ENCODE measurements at regions not wholly inside any gene's neighbourhood (a gene's known extent, or its start where the extent isn't known, plus 50 kb on each side); places are given as distances from the start of the nearest gene placed in this dataset.

DNA sequence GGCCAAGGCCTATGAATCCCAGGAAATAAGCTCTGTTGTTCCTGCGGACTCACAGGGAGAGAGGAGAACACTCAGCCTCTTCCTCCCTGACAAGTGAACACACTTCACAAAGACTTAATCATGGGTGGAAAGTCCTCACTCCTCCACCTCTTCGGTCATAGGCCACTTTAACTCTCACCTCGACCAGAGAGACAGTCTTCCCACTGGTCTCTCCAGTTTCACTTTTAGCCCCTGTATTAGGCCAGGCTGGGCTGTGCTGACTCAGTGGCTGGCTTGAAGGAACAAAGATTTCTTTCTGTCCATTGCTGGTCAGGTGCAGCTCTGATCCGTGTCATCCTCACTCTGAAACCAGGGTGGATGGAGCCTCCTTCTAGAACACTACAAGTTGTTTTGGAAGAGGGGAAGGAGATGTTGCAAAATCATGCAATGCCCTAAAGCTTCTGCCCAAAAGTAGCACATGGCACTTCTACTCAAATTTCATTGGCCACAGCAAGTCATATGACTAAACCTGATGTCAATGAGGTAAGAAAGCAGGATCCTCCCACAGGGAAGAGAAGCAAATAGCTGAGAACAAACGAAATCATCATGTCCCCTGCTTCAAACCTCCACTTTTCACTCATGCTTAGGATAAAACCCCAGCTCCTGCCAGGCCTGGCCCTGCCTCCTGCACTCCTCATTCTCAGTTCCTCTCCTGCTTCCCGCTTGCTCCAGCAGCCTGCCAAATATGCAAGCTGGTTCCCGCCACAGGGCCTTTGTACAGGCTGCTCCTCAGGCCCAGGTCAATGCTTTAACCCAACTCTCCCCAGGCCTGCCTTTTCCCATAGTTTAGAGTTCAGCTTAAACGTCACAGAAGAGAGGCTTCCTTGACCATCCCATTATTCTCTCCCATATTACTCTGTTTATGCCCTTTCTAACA, 150.5 kb upstream of the RUNX3 start:
- Mint-ChIP-seq H3K27ac (no peak overlapping the region), H3K4me1 (ENCODE audit: low read depth) (no peaks in the 10 kb centered on the region), H3K27me3 (ENCODE audit: low read depth) (peaks cover 7% of the 10 kb centered on the region), H3K9me3 (peaks cover 8 to 9% of the 10 kb centered on the region in 2 donors), H3K36me3 (ENCODE audit: insufficient read depth in 2 of 2) (peaks cover 8 to 9% of the 10 kb centered on the region in 2 donors), H3K4me3 (no peak overlapping the region)
- ATAC-seq (replicated peaks in 1 of 2), result no peak
- DNase-seq, result no peak

DNA sequence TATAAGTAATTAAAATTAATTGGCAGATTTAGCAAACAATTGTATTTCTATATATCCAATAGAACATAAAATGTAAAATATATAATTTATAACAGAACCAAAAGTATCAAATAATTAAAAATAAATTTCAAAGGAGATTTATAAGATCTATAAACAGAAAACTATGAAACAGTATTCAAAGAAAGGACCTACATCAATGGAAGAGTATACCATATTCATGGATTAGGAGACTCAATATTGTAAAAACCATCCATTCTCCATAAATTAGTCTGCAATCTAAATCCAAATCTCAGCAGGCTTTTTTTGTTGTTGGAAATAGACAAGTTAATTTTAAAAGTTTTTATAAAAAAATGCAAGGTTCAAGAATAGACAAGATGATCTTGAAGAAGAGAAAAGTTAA, 149.0 kb upstream of the RUNX3 start:
- no peak for DNase-seq
- Mint-ChIP-seq H3K36me3 (ENCODE audit: insufficient read depth in 2 of 2) (peaks cover 8 to 9% of the 10 kb centered on the region in 2 donors), H3K27me3 (ENCODE audit: low read depth) (no peaks in the 10 kb centered on the region), H3K27ac (no peak overlapping the region), H3K9me3 (peaks cover 8 to 9% of the 10 kb centered on the region in 2 donors), H3K4me3 (no peak overlapping the region), H3K4me1 (ENCODE audit: low read depth) (no peaks in the 10 kb centered on the region)
- ATAC-seq (replicated peaks in 1 of 2), result no peak

- ATAC-seq (replicated peaks in 1 of 2) (no peak), DNase-seq (no peak)
- H3K4me3 Mint-ChIP-seq, result no peak overlapping the region
- H3K36me3 Mint-ChIP-seq (ENCODE audit: insufficient read depth in 2 of 2), result peaks cover 8 to 9% of the 10 kb centered on the region in 2 donors
- peaks cover 8 to 9% of the 10 kb centered on the region in 2 donors for H3K9me3 Mint-ChIP-seq
- no peak overlapping the region for H3K27ac Mint-ChIP-seq
- H3K27me3 Mint-ChIP-seq (ENCODE audit: low read depth), result no peaks in the 10 kb centered on the region
- H3K4me1 Mint-ChIP-seq (ENCODE audit: low read depth), result no peaks in the 10 kb centered on the region
These were observed 144.5 kb upstream of the RUNX3 start for GRCh38 chr1:25074351-25075227.

- Mint-ChIP-seq H3K4me3 (no peak overlapping the region), H3K4me1 (ENCODE audit: low read depth) (no peaks in the 10 kb centered on the region), H3K27ac (no peak overlapping the region), H3K9me3 (peaks cover 8 to 9% of the 10 kb centered on the region in 2 donors), H3K36me3 (ENCODE audit: insufficient read depth in 2 of 2) (peaks cover 8 to 9% of the 10 kb centered on the region in 2 donors), H3K27me3 (ENCODE audit: low read depth) (no peaks in the 10 kb centered on the region)
- DNase-seq, result no peak
- ATAC-seq (replicated peaks in 1 of 2), result no peak
These were observed 143.7 kb upstream of the RUNX3 start for GRCh38 chr1:25073640-25074270.

- Mint-ChIP-seq H3K9me3 (peaks cover 8 to 9% of the 10 kb centered on the region in 2 donors), H3K36me3 (ENCODE audit: insufficient read depth in 2 of 2) (peaks cover 8 to 9% of the 10 kb centered on the region in 2 donors), H3K27me3 (ENCODE audit: low read depth) (no peaks in the 10 kb centered on the region), H3K4me1 (ENCODE audit: low read depth) (no peaks in the 10 kb centered on the region), H3K27ac (no peak overlapping the region), H3K4me3 (no peak overlapping the region)
- ATAC-seq (replicated peaks in 1 of 2) (no peak), DNase-seq (no peak)
These were observed 142.4 kb upstream of the RUNX3 start for GRCh38 chr1:25072461-25072860.

- peak in 1 of 2 donors; percentile 16 for DNase-seq
- Mint-ChIP-seq H3K36me3 (ENCODE audit: insufficient read depth in 2 of 2) (no peaks in the 10 kb centered on the region), H3K4me3 (no peak overlapping the region), H3K27me3 (ENCODE audit: low read depth) (no peaks in the 10 kb centered on the region), H3K27ac (no peak overlapping the region), H3K9me3 (no peaks in the 10 kb centered on the region), H3K4me1 (ENCODE audit: low read depth) (peaks cover 17% of the 10 kb centered on the region)
- ATAC-seq (replicated peaks in 1 of 2), result no peak
These were observed 138.8 kb upstream of the RUNX3 start for GRCh38 chr1:25068829-25069228.

DNA sequence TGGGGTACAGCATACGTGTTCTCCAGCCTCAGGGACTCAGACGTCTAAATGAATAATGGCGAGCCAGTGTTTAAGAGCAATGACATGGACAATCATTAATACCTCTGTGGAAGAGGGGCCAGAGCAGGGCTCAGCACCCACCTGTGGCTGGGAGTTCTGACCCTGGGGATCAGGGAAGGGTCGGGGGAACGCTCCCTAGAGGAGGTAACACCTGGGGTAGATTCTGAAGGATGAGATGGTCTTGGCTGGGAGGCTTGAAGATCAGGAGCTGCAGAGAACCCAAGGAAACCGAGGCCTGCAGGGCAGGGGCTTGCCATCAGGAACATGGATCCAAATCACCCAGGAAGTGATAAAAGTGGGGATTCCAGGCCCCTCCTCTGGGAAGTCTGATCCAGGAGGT, 138.2 kb upstream of the RUNX3 start:
- Mint-ChIP-seq H3K27ac (no peak overlapping the region), H3K9me3 (no peaks in the 10 kb centered on the region)
- no peak for DNase-seq

DNA sequence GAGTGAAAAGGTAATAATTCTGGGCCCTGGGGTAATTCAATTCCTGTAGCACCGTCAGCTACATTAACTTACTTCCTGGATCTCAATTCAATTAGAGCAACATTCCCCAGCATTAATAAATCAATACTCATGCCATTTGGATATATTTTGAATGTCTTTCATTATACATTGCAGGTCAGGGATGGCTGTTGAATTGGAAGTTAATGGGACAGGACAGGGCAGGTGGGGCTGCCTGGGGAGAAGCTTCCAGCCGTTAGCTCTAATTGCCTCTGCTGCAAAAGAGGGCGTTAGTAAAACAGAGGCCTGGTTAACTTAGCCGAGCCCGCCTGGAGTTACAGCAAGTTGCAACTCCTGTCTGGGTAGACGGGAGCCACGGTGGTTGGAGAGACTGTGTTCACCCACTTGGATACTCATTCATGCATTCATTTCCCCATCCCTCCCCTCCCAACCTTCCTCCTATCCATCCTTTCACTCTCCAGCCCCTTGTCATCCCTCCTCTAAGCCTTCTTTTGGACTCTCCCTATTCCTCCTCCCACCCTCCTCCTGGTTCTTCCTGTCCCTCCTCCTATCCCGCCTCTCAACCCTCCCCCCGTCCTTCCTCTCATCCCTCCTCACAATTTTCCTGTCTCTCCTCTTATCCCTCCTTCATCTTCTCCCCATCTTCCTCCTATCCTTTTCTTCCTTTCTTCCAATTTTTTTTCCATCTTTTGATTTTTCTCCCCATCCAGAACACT, 137.6 kb upstream of the RUNX3 start:
- no peak overlapping the region for H3K27ac Mint-ChIP-seq
- DNase-seq, result no peak
- no peaks in the 10 kb centered on the region for H3K9me3 Mint-ChIP-seq
- H3K4me1 Mint-ChIP-seq (ENCODE audit: low read depth), result peaks cover 21% of the 10 kb centered on the region
- no peaks in the 10 kb centered on the region for H3K27me3 Mint-ChIP-seq (ENCODE audit: low read depth)
- no peak overlapping the region for H3K4me3 Mint-ChIP-seq
- ATAC-seq (replicated peaks in 1 of 2), result no peak
- H3K36me3 Mint-ChIP-seq (ENCODE audit: insufficient read depth in 2 of 2), result no peaks in the 10 kb centered on the region

More for the DNA sequence above, 138.2 kb upstream of the RUNX3 start:
- H3K4me3 Mint-ChIP-seq, result no peak overlapping the region
- no peak for ATAC-seq (replicated peaks in 1 of 2)
- H3K36me3 Mint-ChIP-seq (ENCODE audit: insufficient read depth in 2 of 2), result no peaks in the 10 kb centered on the region
- peaks cover 21% of the 10 kb centered on the region for H3K4me1 Mint-ChIP-seq (ENCODE audit: low read depth)
- no peaks in the 10 kb centered on the region for H3K27me3 Mint-ChIP-seq (ENCODE audit: low read depth)

DNA sequence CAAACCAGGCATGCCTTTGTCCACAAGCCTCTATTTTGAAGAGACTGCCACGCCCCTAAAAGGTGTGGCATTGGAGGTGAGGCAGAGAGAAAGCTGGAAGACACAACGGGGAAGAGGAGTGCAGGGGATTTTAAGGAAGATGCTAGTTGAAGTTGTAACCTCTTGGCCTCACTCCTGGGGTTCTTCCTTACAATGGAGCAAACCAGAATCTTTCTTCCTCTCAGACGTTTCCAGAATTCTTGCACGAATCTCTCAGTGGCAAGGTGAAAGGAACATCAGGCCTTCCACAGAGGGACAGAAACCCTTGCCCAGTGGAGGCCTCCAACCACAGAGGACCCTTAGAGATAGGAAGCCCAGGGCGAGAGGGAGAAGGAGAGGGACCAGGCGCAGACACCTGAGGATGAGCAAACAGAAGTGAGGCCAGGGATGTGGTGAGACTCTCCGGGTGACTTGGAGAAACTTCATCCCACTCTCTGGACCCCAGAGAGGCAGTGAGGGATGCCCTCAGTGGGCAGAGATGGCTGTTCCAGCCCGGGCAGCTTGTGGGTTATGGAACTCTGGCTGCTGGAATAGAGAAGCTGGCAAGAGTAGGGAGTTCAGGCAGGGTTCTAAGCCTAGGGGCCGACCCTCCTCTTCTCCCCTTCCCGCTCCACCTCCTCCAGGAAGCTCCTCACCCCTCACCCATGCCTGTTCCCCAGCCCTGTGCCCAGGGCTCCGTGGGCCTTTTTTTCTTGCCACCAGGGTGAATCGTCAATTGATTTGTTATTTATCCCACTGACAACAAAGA, 136.8 kb upstream of the RUNX3 start:
- DNase-seq, result no peak
- no peak overlapping the region for H3K27ac Mint-ChIP-seq

DNA sequence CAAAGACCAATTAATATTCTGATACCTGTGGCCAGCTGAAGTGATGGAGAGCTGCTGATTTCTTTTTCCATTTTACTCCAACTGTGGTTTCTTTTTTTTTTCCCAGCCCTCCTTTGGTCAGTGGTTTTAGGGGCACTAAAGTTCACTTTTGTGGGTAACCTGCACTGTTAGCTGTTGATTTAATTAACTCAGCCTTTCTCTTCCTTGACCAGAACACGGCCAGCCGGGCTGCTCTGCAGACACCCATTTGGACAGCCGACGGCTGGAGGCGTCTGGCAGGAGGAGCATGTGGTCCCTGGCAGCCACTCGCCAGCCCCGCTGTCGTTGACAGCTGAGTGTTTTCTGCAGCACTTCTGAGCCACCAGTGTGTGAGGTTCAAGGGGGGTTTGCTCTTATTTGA, 136.2 kb upstream of the RUNX3 start:
- ATAC-seq (replicated peaks in 1 of 2), result no peak
- no peak for DNase-seq
- Mint-ChIP-seq H3K27me3 (ENCODE audit: low read depth) (no peaks in the 10 kb centered on the region), H3K9me3 (no peaks in the 10 kb centered on the region), H3K36me3 (ENCODE audit: insufficient read depth in 2 of 2) (no peaks in the 10 kb centered on the region), H3K27ac (no peak overlapping the region), H3K4me3 (peak overlapping the region in 1 of 2 donors; percentile 23), H3K4me1 (ENCODE audit: low read depth) (peaks cover 21% of the 10 kb centered on the region)

More for the DNA sequence above, 136.8 kb upstream of the RUNX3 start:
- Mint-ChIP-seq H3K9me3 (no peaks in the 10 kb centered on the region), H3K27me3 (ENCODE audit: low read depth) (no peaks in the 10 kb centered on the region), H3K4me1 (ENCODE audit: low read depth) (peaks cover 21% of the 10 kb centered on the region), H3K4me3 (no peak overlapping the region), H3K36me3 (ENCODE audit: insufficient read depth in 2 of 2) (no peaks in the 10 kb centered on the region)
- ATAC-seq (replicated peaks in 1 of 2), result no peak

- ATAC-seq (replicated peaks in 1 of 2) (peak in 1 of 2 donors; percentile 43), DNase-seq (peak in 1 of 2 donors; percentile 15)
- H3K4me1 Mint-ChIP-seq (ENCODE audit: low read depth), result peaks cover 21% of the 10 kb centered on the region
- H3K27me3 Mint-ChIP-seq (ENCODE audit: low read depth), result no peaks in the 10 kb centered on the region
- no peak overlapping the region for H3K4me3 Mint-ChIP-seq
- no peaks in the 10 kb centered on the region for H3K36me3 Mint-ChIP-seq (ENCODE audit: insufficient read depth in 2 of 2)
- no peaks in the 10 kb centered on the region for H3K9me3 Mint-ChIP-seq
- H3K27ac Mint-ChIP-seq, result no peak overlapping the region
These were observed 135.7 kb upstream of the RUNX3 start for GRCh38 chr1:25065795-25066238.

DNA sequence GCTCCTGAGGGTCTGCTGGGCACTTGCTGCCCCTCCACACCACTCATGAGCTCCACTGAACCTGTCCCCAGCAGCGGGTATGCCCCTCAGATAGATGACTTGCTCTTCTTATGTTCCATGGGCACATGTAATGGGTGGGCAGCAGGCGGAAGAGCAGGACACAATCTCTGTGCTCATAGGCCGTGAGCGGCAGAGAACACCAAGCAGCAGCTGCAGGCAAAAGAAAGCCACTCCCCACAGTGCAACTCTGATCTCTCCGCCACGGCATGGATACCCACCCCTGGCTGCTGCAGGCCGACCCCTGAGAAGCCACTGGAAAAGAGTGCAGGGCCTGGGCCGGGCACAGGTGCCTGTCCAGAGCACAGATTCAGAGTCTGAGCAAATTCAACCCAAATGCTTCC, 135.2 kb upstream of the RUNX3 start:
- ATAC-seq (replicated peaks in 1 of 2) (no peak), DNase-seq (no peak)
- no peaks in the 10 kb centered on the region for H3K27me3 Mint-ChIP-seq (ENCODE audit: low read depth)
- no peaks in the 10 kb centered on the region for H3K36me3 Mint-ChIP-seq (ENCODE audit: insufficient read depth in 2 of 2)
- peaks cover 21% of the 10 kb centered on the region for H3K4me1 Mint-ChIP-seq (ENCODE audit: low read depth)
- no peaks in the 10 kb centered on the region for H3K9me3 Mint-ChIP-seq
- H3K27ac Mint-ChIP-seq, result no peak overlapping the region
- H3K4me3 Mint-ChIP-seq, result no peak overlapping the region
